ENCODE measurements at regions not wholly inside any gene's neighbourhood (a gene's known extent, or its start where the extent isn't known, plus 50 kb on each side); places are given as distances from the start of the nearest gene placed in this dataset.

DNA sequence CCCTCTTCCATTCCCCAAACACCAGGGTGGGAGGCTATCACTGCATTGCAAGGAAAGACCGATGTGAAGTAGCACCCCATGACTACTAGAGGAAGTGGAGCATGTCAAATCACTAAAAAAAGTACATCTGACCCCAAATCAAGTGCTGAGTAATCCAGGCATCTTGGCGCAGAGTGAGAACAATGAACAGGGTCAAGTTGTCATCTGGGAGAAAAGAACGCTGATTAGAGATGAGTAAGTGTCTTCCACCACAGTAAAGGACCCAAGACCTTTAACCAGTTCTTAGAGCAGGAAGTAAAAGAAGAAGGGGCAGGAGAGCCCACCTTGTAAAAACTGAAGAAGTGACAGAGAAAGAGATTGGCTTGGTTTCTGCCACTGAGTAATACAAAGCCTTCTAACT, 75.0 kb upstream of the RAD23B start:
- DNase-seq (ENCODE audit: low read depth, low spot score), result no peak
- H3K4me3 ChIP-seq (ENCODE audit: insufficient read length, low read depth), result no peak overlapping the region
- H3K9ac ChIP-seq (ENCODE audit: insufficient read length, low read depth), result no peak overlapping the region
- peaks cover under 1% of the 10 kb centered on the region; the same call in 1 of the 2 replicates for H3K9me3 ChIP-seq (ENCODE audit: insufficient read depth, low read length)
- no peaks in the 10 kb centered on the region for H3K27me3 ChIP-seq (ENCODE audit: insufficient read depth, insufficient read length)
- no peaks in the 10 kb centered on the region for H3K4me1 ChIP-seq (ENCODE audit: insufficient read depth, insufficient read length)
- H3K36me3 ChIP-seq (ENCODE audit: insufficient read depth, insufficient read length, low read length), result no peaks in the 10 kb centered on the region
- no peak for TF ChIP-seq SUZ12 (IDR thresholded peaks at IDR 0.05; ENCODE audit: extremely low read depth, insufficient read depth, insufficient read length)
- TF ChIP-seq ZNF274 (IDR thresholded peaks at IDR 0.05; ENCODE audit: low read depth, low read length), result no peak

DNA sequence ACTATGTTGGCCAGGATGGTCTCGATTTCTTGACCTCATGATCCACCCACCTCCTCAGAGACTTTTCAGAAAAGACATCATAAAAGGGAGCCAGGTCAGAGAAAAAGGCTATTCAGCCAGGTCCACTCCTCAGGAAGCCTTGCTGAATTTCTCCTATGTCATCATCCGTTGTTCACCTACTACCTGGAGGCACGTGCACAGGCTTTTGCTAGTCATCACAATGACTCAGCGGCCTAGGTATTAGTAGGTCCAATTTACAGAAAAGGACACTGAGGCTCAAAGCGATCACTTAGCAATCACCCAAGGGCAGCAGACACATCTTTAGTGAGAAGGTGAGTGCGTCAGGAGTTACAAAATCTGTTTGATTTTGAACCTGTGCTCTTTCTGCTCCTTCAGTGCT, 72.3 kb upstream of the RAD23B start:
- Histone ChIP-seq H3K9ac (ENCODE audit: insufficient read length, low read depth) (no peak overlapping the region), H3K36me3 (ENCODE audit: insufficient read depth, insufficient read length, low read length) (no peaks in the 10 kb centered on the region)

DNA sequence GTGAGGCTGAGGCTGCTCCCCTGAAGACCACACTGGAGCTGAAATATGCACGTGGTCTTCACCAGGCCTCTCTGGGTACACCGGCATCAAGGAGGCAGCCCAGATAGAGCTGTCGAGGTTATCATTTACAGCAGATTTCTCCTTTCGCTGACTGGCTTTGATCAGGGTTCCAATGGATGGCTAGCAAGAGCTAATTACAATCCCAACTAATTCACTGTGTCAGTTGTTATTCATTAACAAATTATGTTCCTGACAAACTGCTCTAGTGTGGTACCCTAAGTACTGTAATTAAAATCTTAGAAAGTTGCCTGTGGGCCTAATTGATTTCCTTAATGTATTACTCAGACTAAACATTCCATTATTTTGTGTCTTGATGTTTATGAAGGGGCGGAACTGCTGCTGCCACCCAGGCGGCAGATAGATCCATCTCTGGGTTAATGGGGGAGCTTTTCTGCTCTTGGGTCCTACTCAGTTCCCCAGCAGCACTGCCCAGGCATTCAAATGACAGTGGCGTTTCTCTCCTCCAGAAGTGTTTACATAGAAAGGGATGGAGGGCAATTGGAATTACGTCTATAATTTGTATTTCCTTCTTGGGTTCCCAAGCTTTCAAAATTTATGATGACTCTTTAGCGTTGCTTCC, 71.7 kb upstream of the RAD23B start:
- no peaks in the 10 kb centered on the region for H3K36me3 ChIP-seq (ENCODE audit: insufficient read depth, insufficient read length, low read length)
- no peaks in the 10 kb centered on the region for H3K4me1 ChIP-seq (ENCODE audit: insufficient read depth, insufficient read length)
- no peak for DNase-seq (ENCODE audit: low read depth, low spot score)
- no peaks in the 10 kb centered on the region for H3K27me3 ChIP-seq (ENCODE audit: insufficient read depth, insufficient read length)
- H3K9me3 ChIP-seq (ENCODE audit: insufficient read depth, low read length), result no peaks in the 10 kb centered on the region
- H3K9ac ChIP-seq (ENCODE audit: insufficient read length, low read depth), result no peak overlapping the region
- no peak overlapping the region for H3K4me3 ChIP-seq (ENCODE audit: insufficient read length, low read depth)
- no peak for TF ChIP-seq ZNF274 (IDR thresholded peaks at IDR 0.05; ENCODE audit: low read depth, low read length)

More for the DNA sequence above, 72.3 kb upstream of the RAD23B start:
- no peak for TF ChIP-seq YY1 (IDR thresholded peaks at IDR 0.05; ENCODE audit: insufficient read depth, insufficient read length)
- TF ChIP-seq SUZ12 (IDR thresholded peaks at IDR 0.05; ENCODE audit: extremely low read depth, insufficient read depth, insufficient read length), result no peak
- TF ChIP-seq ZNF274 (IDR thresholded peaks at IDR 0.05; ENCODE audit: low read depth, low read length), result no peak
- no peak for DNase-seq (ENCODE audit: low read depth, low spot score)
- Histone ChIP-seq H3K4me1 (ENCODE audit: insufficient read depth, insufficient read length) (no peaks in the 10 kb centered on the region), H3K4me3 (ENCODE audit: insufficient read length, low read depth) (no peak overlapping the region), H3K9me3 (ENCODE audit: insufficient read depth, low read length) (no peaks in the 10 kb centered on the region), H3K27me3 (ENCODE audit: insufficient read depth, insufficient read length) (no peaks in the 10 kb centered on the region)

- Histone ChIP-seq H3K36me3 (ENCODE audit: insufficient read depth, insufficient read length, low read length) (no peaks in the 10 kb centered on the region), H3K4me3 (ENCODE audit: insufficient read length, low read depth) (no peak overlapping the region), H3K9ac (ENCODE audit: insufficient read length, low read depth) (no peak overlapping the region), H3K4me1 (ENCODE audit: insufficient read depth, insufficient read length) (no peaks in the 10 kb centered on the region), H3K9me3 (ENCODE audit: insufficient read depth, low read length) (no peaks in the 10 kb centered on the region), H3K27me3 (ENCODE audit: insufficient read depth, insufficient read length) (no peaks in the 10 kb centered on the region)
- TF ChIP-seq YY1 (IDR thresholded peaks at IDR 0.05; ENCODE audit: insufficient read depth, insufficient read length), result no peak
- TF ChIP-seq SUZ12 (IDR thresholded peaks at IDR 0.05; ENCODE audit: extremely low read depth, insufficient read depth, insufficient read length), result no peak
- TF ChIP-seq ZNF274 (IDR thresholded peaks at IDR 0.05; ENCODE audit: low read depth, low read length), result no peak
- DNase-seq (ENCODE audit: low read depth, low spot score), result no peak
These were observed 70.5 kb upstream of the RAD23B start for GRCh38 chr9:107212613-107213012.

- no peak for TF ChIP-seq ZNF274 (IDR thresholded peaks at IDR 0.05; ENCODE audit: low read depth, low read length)
- TF ChIP-seq YY1 (IDR thresholded peaks at IDR 0.05; ENCODE audit: insufficient read depth, insufficient read length), result no peak
- no peak for TF ChIP-seq SUZ12 (IDR thresholded peaks at IDR 0.05; ENCODE audit: extremely low read depth, insufficient read depth, insufficient read length)
- Histone ChIP-seq H3K36me3 (ENCODE audit: insufficient read depth, insufficient read length, low read length) (no peaks in the 10 kb centered on the region), H3K4me1 (ENCODE audit: insufficient read depth, insufficient read length) (no peaks in the 10 kb centered on the region), H3K27me3 (ENCODE audit: insufficient read depth, insufficient read length) (no peaks in the 10 kb centered on the region), H3K9me3 (ENCODE audit: insufficient read depth, low read length) (no peaks in the 10 kb centered on the region), H3K9ac (ENCODE audit: insufficient read length, low read depth) (no peak overlapping the region), H3K4me3 (ENCODE audit: insufficient read length, low read depth) (no peak overlapping the region)
- DNase-seq (ENCODE audit: low read depth, low spot score), result no peak
These were observed 70.0 kb upstream of the RAD23B start for GRCh38 chr9:107213080-107213479.

GRCh38 chr9:107213561-107214028, 69.5 kb upstream of the RAD23B start:
- H3K4me3 ChIP-seq (ENCODE audit: insufficient read length, low read depth), result no peak overlapping the region
- no peaks in the 10 kb centered on the region for H3K4me1 ChIP-seq (ENCODE audit: insufficient read depth, insufficient read length)
- H3K27me3 ChIP-seq (ENCODE audit: insufficient read depth, insufficient read length), result no peaks in the 10 kb centered on the region
- no peak for TF ChIP-seq YY1 (IDR thresholded peaks at IDR 0.05; ENCODE audit: insufficient read depth, insufficient read length)
- no peak for TF ChIP-seq ZNF274 (IDR thresholded peaks at IDR 0.05; ENCODE audit: low read depth, low read length)
- TF ChIP-seq SUZ12 (IDR thresholded peaks at IDR 0.05; ENCODE audit: extremely low read depth, insufficient read depth, insufficient read length), result no peak
- no peak overlapping the region for H3K9ac ChIP-seq (ENCODE audit: insufficient read length, low read depth)
- H3K9me3 ChIP-seq (ENCODE audit: insufficient read depth, low read length), result no peaks in the 10 kb centered on the region
- DNase-seq (ENCODE audit: low read depth, low spot score), result no peak
- H3K36me3 ChIP-seq (ENCODE audit: insufficient read depth, insufficient read length, low read length), result no peaks in the 10 kb centered on the region

- DNase-seq (ENCODE audit: low read depth, low spot score), result no peak
- no peak for TF ChIP-seq YY1 (IDR thresholded peaks at IDR 0.05; ENCODE audit: insufficient read depth, insufficient read length)
- TF ChIP-seq SUZ12 (IDR thresholded peaks at IDR 0.05; ENCODE audit: extremely low read depth, insufficient read depth, insufficient read length), result no peak
- TF ChIP-seq ZNF274 (IDR thresholded peaks at IDR 0.05; ENCODE audit: low read depth, low read length), result no peak
- Histone ChIP-seq H3K36me3 (ENCODE audit: insufficient read depth, insufficient read length, low read length) (no peaks in the 10 kb centered on the region), H3K9ac (ENCODE audit: insufficient read length, low read depth) (no peak overlapping the region), H3K4me3 (ENCODE audit: insufficient read length, low read depth) (no peak overlapping the region), H3K27me3 (ENCODE audit: insufficient read depth, insufficient read length) (no peaks in the 10 kb centered on the region), H3K9me3 (ENCODE audit: insufficient read depth, low read length) (no peaks in the 10 kb centered on the region), H3K4me1 (ENCODE audit: insufficient read depth, insufficient read length) (no peaks in the 10 kb centered on the region)
These were observed 68.7 kb upstream of the RAD23B start for GRCh38 chr9:107214381-107214780.
